ENCODE measurements at regions not wholly inside any gene's neighbourhood (a gene's known extent, or its start where the extent isn't known, plus 50 kb on each side); places are given as distances from the start of the nearest gene placed in this dataset.
"Not testable (repeated sequence)": the region's sequence is repeated elsewhere in the genome, so short reads cannot be mapped to it uniquely, and the experiment has no call there.

- not testable (repeated sequence) for TF ChIP-seq CTCF (conservative IDR thresholded peaks at IDR 0.05); EZH2 (IDR thresholded peaks at IDR 0.05; ENCODE audit: low read depth)
Measured at GRCh38 chr9:41246702-41247101, 57.6 kb upstream of the ZNG1F start.
